Prostate gland (tissue), 2 donors: ENCODE measurements at regions not wholly inside any gene's neighbourhood (a gene's known extent, or its start where the extent isn't known, plus 50 kb on each side); places are given as distances from the start of the nearest gene placed in this dataset.

Experiments used
- CTCF ChIP-seq, 4 experiments: fragments of 200-600 bp in 2 of 4; fragments of 450-650 bp in 2 of 4; sonication (generic) in 2 of 4; IDR thresholded peaks; 1 replicate in 3 of 4; 2 replicates in 1 of 4; pipeline ENCODE4 v1.5.1; 2016 to 2019; ENCODE audit warnings: antibody characterized with exemption in 4 of 4, mild to moderate bottlenecking in 2 of 4, moderate library complexity in 2 of 4
- POLR2AphosphoS5 ChIP-seq: sonication (generic); formaldehyde crosslinking; IDR thresholded peaks from one replicate; pipeline ENCODE4 v1.6.1; 2017; ENCODE audit warnings: antibody characterized with exemption

GRCh38 chr3:7982126-7982525 lies 519.5 kb upstream of the LMCD1 start:
- TF ChIP-seq CTCF (IDR thresholded peaks at IDR 0.05), result no peak
- TF ChIP-seq POLR2AphosphoS5, result no peak
